ENCODE measurements at regions not wholly inside any gene's neighbourhood (a gene's known extent, or its start where the extent isn't known, plus 50 kb on each side); places are given as distances from the start of the nearest gene placed in this dataset.

DNA sequence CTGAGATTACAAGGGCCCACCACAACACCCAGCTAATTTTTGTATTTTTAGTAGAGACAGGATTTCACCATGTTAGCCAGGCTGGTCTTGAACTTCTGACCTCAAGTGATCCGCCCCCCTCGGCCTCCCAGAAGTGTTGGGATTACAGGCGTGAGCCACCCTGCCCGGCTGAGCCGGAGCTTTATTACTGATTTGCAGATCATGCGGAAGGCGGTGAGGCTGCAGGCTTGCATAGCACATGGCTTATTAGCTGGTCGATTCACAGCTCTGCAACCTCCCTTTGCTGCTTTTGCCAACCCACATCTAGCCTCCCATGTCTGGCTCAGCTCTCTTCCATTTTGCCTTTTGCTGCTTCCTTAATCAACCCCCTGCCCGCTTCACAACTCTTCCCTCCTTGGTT lies 210.3 kb downstream of the VAPA start:
- Histone ChIP-seq H3K9me2 (ENCODE audit: insufficient read depth) (no peaks in the 10 kb centered on the region), H3K79me2 (ENCODE audit: low read depth) (no peaks in the 10 kb centered on the region), H3K9me3 (ENCODE audit: insufficient read depth, low read depth) (no peaks in the 10 kb centered on the region; the same call in 1 of the 2 replicates), H2AFZ (no peak overlapping the region), H3K4me2 (no peak overlapping the region), H3K27me3 (ENCODE audit: insufficient read depth, low read depth) (no peaks in the 10 kb centered on the region; the same call in 1 of the 2 replicates), H3K27ac (no peak overlapping the region), H3K36me3 (ENCODE audit: low read depth) (no peaks in the 10 kb centered on the region), H3K4me1 (replicated peaks; ENCODE audit: insufficient read depth) (peaks cover 18% of the 10 kb centered on the region), H3F3A (ENCODE audit: insufficient read depth, low read depth) (no peaks in the 10 kb centered on the region), H3K4me3 (no peak overlapping the region), H4K20me1 (ENCODE audit: insufficient read depth) (no peaks in the 10 kb centered on the region)
- no TSS peak for BruUV-seq (replicated peaks)
- ChIA-PET CTCF (no interaction called here), POLR2A (ENCODE audit: unreplicated experiment) (no interaction called here)
- no peak for DNase-seq
- intact Hi-C loops (cut with micrococcal nuclease; ENCODE audit: unreplicated experiment), result no loop called here
- no peak for TF ChIP-seq EZH2 (IDR thresholded peaks at IDR 0.05; ENCODE audit: low read depth)
- TF ChIP-seq, protein P1, sequence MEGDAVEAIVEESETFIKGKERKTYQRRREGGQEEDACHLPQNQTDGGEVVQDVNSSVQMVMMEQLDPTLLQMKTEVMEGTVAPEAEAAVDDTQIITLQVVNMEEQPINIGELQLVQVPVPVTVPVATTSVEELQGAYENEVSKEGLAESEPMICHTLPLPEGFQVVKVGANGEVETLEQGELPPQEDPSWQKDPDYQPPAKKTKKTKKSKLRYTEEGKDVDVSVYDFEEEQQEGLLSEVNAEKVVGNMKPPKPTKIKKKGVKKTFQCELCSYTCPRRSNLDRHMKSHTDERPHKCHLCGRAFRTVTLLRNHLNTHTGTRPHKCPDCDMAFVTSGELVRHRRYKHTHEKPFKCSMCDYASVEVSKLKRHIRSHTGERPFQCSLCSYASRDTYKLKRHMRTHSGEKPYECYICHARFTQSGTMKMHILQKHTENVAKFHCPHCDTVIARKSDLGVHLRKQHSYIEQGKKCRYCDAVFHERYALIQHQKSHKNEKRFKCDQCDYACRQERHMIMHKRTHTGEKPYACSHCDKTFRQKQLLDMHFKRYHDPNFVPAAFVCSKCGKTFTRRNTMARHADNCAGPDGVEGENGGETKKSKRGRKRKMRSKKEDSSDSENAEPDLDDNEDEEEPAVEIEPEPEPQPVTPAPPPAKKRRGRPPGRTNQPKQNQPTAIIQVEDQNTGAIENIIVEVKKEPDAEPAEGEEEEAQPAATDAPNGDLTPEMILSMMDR (conservative IDR thresholded peaks at IDR 0.05), result no peak

- POLR2A ChIA-PET (ENCODE audit: unreplicated experiment), result no interaction called here
- no peaks in the 10 kb centered on the region for H3K9me2 ChIP-seq (ENCODE audit: insufficient read depth)
- no peaks in the 10 kb centered on the region for H3K36me3 ChIP-seq (ENCODE audit: low read depth)
- H3F3A ChIP-seq (ENCODE audit: insufficient read depth, low read depth), result no peaks in the 10 kb centered on the region
- peaks cover 18% of the 10 kb centered on the region for H3K4me1 ChIP-seq (replicated peaks; ENCODE audit: insufficient read depth)
- DNase-seq, result no peak
- H3K4me3 ChIP-seq, result no peak overlapping the region
- CTCF ChIA-PET, result no interaction called here
- no peak overlapping the region for H2AFZ ChIP-seq
- no peaks in the 10 kb centered on the region for H4K20me1 ChIP-seq (ENCODE audit: insufficient read depth)
- no peaks in the 10 kb centered on the region; the same call in 1 of the 2 replicates for H3K27me3 ChIP-seq (ENCODE audit: insufficient read depth, low read depth)
- no peak overlapping the region for H3K4me2 ChIP-seq
- intact Hi-C loops (cut with micrococcal nuclease; ENCODE audit: unreplicated experiment), result no loop called here
- TF ChIP-seq, protein P1 (conservative IDR thresholded peaks at IDR 0.05), result no peak
- TF ChIP-seq EZH2 (IDR thresholded peaks at IDR 0.05; ENCODE audit: low read depth), result no peak
- no TSS peak for BruUV-seq (replicated peaks)
- no peaks in the 10 kb centered on the region for H3K79me2 ChIP-seq (ENCODE audit: low read depth)
- H3K9me3 ChIP-seq (ENCODE audit: insufficient read depth, low read depth), result no peaks in the 10 kb centered on the region; the same call in 1 of the 2 replicates
- no peak overlapping the region for H3K27ac ChIP-seq
These were observed 210.7 kb downstream of the VAPA start for GRCh38 chr18:10124557-10124956.

GRCh38 chr18:10124967-10125366 lies 211.2 kb downstream of the VAPA start:
- Histone ChIP-seq H2AFZ (no peak overlapping the region), H3K36me3 (ENCODE audit: low read depth) (no peaks in the 10 kb centered on the region), H3K9me2 (ENCODE audit: insufficient read depth) (no peaks in the 10 kb centered on the region), H3K27ac (no peak overlapping the region), H3K27me3 (ENCODE audit: insufficient read depth, low read depth) (no peaks in the 10 kb centered on the region; the same call in 1 of the 2 replicates), H3K4me3 (no peak overlapping the region), H3F3A (ENCODE audit: insufficient read depth, low read depth) (no peaks in the 10 kb centered on the region), H3K9me3 (ENCODE audit: insufficient read depth, low read depth) (no peaks in the 10 kb centered on the region), H3K4me1 (replicated peaks; ENCODE audit: insufficient read depth) (peaks cover 18% of the 10 kb centered on the region), H4K20me1 (ENCODE audit: insufficient read depth) (no peaks in the 10 kb centered on the region), H3K79me2 (ENCODE audit: low read depth) (no peaks in the 10 kb centered on the region), H3K4me2 (no peak overlapping the region)
- POLR2A ChIA-PET (ENCODE audit: unreplicated experiment), result no interaction called here
- BruUV-seq (replicated peaks), result no TSS peak
- TF ChIP-seq, protein P1 (conservative IDR thresholded peaks at IDR 0.05), result no peak
- no peak for TF ChIP-seq EZH2 (IDR thresholded peaks at IDR 0.05; ENCODE audit: low read depth)
- DNase-seq, result no peak
- CTCF ChIA-PET, result no interaction called here
- intact Hi-C loops (cut with micrococcal nuclease; ENCODE audit: unreplicated experiment), result no loop called here
